Keratinocyte (primary cell): ENCODE measurements at regions not wholly inside any gene's neighbourhood (a gene's known extent, or its start where the extent isn't known, plus 50 kb on each side); places are given as distances from the start of the nearest gene placed in this dataset.

Experiments
- DNase-seq: peaks from one replicate; pipeline ENCODE4 v3.0.0-alpha.2; 2011; ENCODE audit warnings: low read depth, missing footprints, low spot score
- FAIRE-seq: peaks from 2 replicates; lab custom pipeline; 2011; peaks lifted over from hg19 to GRCh38; lab: Jason Lieb, UNC
- H2AFZ ChIP-seq: 2 replicates; pipeline ENCODE4 v1.6.0; 2012; ENCODE audit warnings: low read length, control low read depth, inconsistent platforms; ENCODE audit not compliant: control insufficient read depth
- H3K27ac ChIP-seq: 2 replicates; pipeline ENCODE4 v1.5.1; 2011; ENCODE audit warnings: low read length; ENCODE audit not compliant: control insufficient read depth, insufficient read depth
- H3K27me3 ChIP-seq: 3 replicates; pipeline ENCODE4 v1.6.0; 2011; ENCODE audit warnings: low read length; ENCODE audit not compliant: control insufficient read depth, insufficient read depth; ENCODE audit errors: extremely low read depth
- H3K36me3 ChIP-seq, 2 experiments: 2 replicates in 1 of 2; 3 replicates in 1 of 2; pipeline ENCODE4 v1.5.1; 2011; ENCODE audit warnings: low read length in 2 of 2, mild to moderate bottlenecking in 1 of 2; ENCODE audit not compliant: control insufficient read depth in 2 of 2, insufficient read depth in 2 of 2; ENCODE audit errors: extremely low read depth in 1 of 2
- H3K4me1 ChIP-seq: 3 replicates; pipeline ENCODE4 v1.5.1; 2011; ENCODE audit warnings: low read length; ENCODE audit not compliant: control insufficient read depth, insufficient read depth; ENCODE audit errors: extremely low read depth
- H3K4me2 ChIP-seq: 3 replicates; pipeline ENCODE4 v1.6.0; 2011; ENCODE audit warnings: low read depth, low read length; ENCODE audit not compliant: control insufficient read depth, insufficient read depth; ENCODE audit errors: extremely low read depth
- H3K4me3 ChIP-seq, 3 experiments: fragments of 200-600 bp in 1 of 3; sonication (generic) in 1 of 3; 2 replicates in 2 of 3; 3 replicates in 1 of 3; pipeline ENCODE4 v1.5.1; 2011 to 2016; ENCODE audit warnings: low read length in 3 of 3, mild to moderate bottlenecking in 3 of 3, control low read depth in 2 of 3, inconsistent platforms in 1 of 3, low read depth in 1 of 3, mixed read lengths in 1 of 3, mixed run types in 1 of 3, moderate library complexity in 1 of 3; ENCODE audit not compliant: control insufficient read depth in 2 of 3, insufficient read depth in 2 of 3; ENCODE audit errors: extremely low read depth in 1 of 3
- H3K79me2 ChIP-seq: 2 replicates; pipeline ENCODE4 v1.6.0; 2012; ENCODE audit warnings: low read length; ENCODE audit not compliant: control insufficient read depth, insufficient read depth
- H3K9ac ChIP-seq: 3 replicates; pipeline ENCODE4 v1.6.0; 2011; ENCODE audit warnings: low read length; ENCODE audit not compliant: control insufficient read depth, insufficient read depth; ENCODE audit errors: extremely low read depth
- H3K9me1 ChIP-seq: 3 replicates; pipeline ENCODE4 v1.6.0; 2011; ENCODE audit warnings: low read length; ENCODE audit not compliant: control insufficient read depth, insufficient read depth; ENCODE audit errors: extremely low read depth
- H3K9me3 ChIP-seq: 2 replicates; pipeline ENCODE4 v1.5.1; 2012; ENCODE audit warnings: low read depth, low read length; ENCODE audit not compliant: control insufficient read depth
- H4K20me1 ChIP-seq: 3 replicates; pipeline ENCODE4 v1.6.0; 2011; ENCODE audit warnings: low read length; ENCODE audit not compliant: control insufficient read depth, insufficient read depth; ENCODE audit errors: extremely low read depth
- CTCF ChIP-seq, 3 experiments: IDR thresholded peaks in 1 of 3; conservative IDR thresholded peaks in 1 of 3; optimal IDR thresholded peaks in 1 of 3; 2 replicates in 2 of 3; 3 replicates in 1 of 3; pipeline versions ENCODE3 to v1.5.1; 2011; ENCODE audit warnings: low read length in 3 of 3, mild to moderate bottlenecking in 3 of 3, moderate library complexity in 2 of 3, control low read depth in 1 of 3, inconsistent platforms in 1 of 3; ENCODE audit not compliant: insufficient read depth in 2 of 3; ENCODE audit errors: extremely low read depth in 1 of 3
- EZH2 ChIP-seq: IDR thresholded peaks from one replicate; pipeline ENCODE4 v1.6.1; 2012; ENCODE audit warnings: inconsistent platforms, mild to moderate bottlenecking, low read length, moderate library complexity
- dilution Hi-C: fragments of 300-500 bp; cut with MboI; formaldehyde crosslinking; loops from one replicate; pipeline ENCODE4 v1.7.0; 2020; ENCODE audit warnings: low sequenced_read_pairs; ENCODE audit not compliant: extremely low pct_ligation_motif_present

GRCh38 chr9:73680831-73681230 lies 529.2 kb downstream of the ANXA1 start:
- no peak for TF ChIP-seq EZH2
- no peak for TF ChIP-seq CTCF (optimal IDR thresholded peaks at IDR 0.05 in 1 of 3, IDR thresholded peaks at IDR 0.05 in 1 of 3, conservative IDR thresholded peaks at IDR 0.05 in 1 of 3; ENCODE audit: extremely low read depth in 1 of 3, insufficient read depth in 2 of 3, low read length in 3 of 3)
- no peaks in the 10 kb centered on the region for H3K27me3 ChIP-seq
- no peaks in the 10 kb centered on the region for H3K36me3 ChIP-seq
- peaks cover 13% of the 10 kb centered on the region for H3K4me1 ChIP-seq
- H3K9ac ChIP-seq, result no peak overlapping the region
- H3K79me2 ChIP-seq, result no peaks in the 10 kb centered on the region
- H3K9me3 ChIP-seq, result no peaks in the 10 kb centered on the region
- dilution Hi-C loops, result no loop called here
- no peaks in the 10 kb centered on the region for H4K20me1 ChIP-seq
- DNase-seq (no peak), FAIRE-seq (no peak)
- H3K4me3 ChIP-seq, result no peak overlapping the region
- H3K9me1 ChIP-seq, result no peaks in the 10 kb centered on the region
- H3K27ac ChIP-seq, result no peak overlapping the region
- no peak overlapping the region for H2AFZ ChIP-seq
- H3K4me2 ChIP-seq, result no peak overlapping the region

DNA sequence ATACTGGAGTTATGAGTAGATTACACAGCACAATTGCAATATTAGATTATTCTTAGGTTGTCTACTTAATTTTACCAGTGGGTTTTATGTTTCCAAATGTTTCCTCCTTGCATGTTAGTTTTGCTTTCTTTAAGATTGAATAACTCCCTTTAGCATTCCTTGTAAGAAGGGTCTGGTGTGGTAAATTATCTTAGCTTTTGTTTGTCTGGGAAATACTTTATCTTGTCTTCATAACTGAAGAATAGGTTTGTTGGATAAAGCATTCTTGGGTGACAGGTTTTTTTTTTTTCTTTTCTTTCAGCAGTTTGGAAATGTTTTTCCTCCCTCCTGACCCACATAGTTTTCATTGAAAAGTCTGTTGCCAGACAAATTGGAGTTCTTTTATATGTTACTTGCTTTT lies 531.1 kb downstream of the ANXA1 start:
- dilution Hi-C loops, result no loop called here
- FAIRE-seq, result no peak

More for the DNA sequence above, 531.1 kb downstream of the ANXA1 start:
- no peaks in the 10 kb centered on the region for H3K9me1 ChIP-seq
- H3K4me3 ChIP-seq, result no peak overlapping the region
- H3K4me1 ChIP-seq, result peaks cover 13% of the 10 kb centered on the region
- no peak for DNase-seq
- H3K4me2 ChIP-seq, result no peak overlapping the region
- no peaks in the 10 kb centered on the region for H3K27me3 ChIP-seq
- H2AFZ ChIP-seq, result no peak overlapping the region
- H3K36me3 ChIP-seq, result no peaks in the 10 kb centered on the region
- H3K79me2 ChIP-seq, result no peaks in the 10 kb centered on the region
- no peak overlapping the region for H3K27ac ChIP-seq
- no peaks in the 10 kb centered on the region for H3K9me3 ChIP-seq
- H4K20me1 ChIP-seq, result no peaks in the 10 kb centered on the region
- TF ChIP-seq CTCF (optimal IDR thresholded peaks at IDR 0.05 in 1 of 3, IDR thresholded peaks at IDR 0.05 in 1 of 3, conservative IDR thresholded peaks at IDR 0.05 in 1 of 3; ENCODE audit: extremely low read depth in 1 of 3, insufficient read depth in 2 of 3, low read length in 3 of 3) (no peak), EZH2 (no peak)
- no peak overlapping the region for H3K9ac ChIP-seq
